Activated T-helper 17 cell treated with anti-CD3 and anti-CD28 coated beads, Interleukin-2, amount 50 U/mL, for 72 hours (primary cell): ENCODE measurements at regions not wholly inside any gene's neighbourhood (a gene's known extent, or its start where the extent isn't known, plus 50 kb on each side); places are given as distances from the start of the nearest gene placed in this dataset.
"Not testable (repeated sequence)": the region's sequence is repeated elsewhere in the genome, so short reads cannot be mapped to it uniquely, and the experiment has no call there.

ENCODE experiments used
- ATAC-seq: fragments of 150-1000 bp; cut with Tn5 transposase; replicated peaks from 2 replicates; pipeline ENCODE4 v1.10.0; 2021; ENCODE audit warnings: mild to moderate bottlenecking, moderate library complexity
- H3K27ac Mint-ChIP-seq: one replicate; pipeline ENCODE4 v1.8.0; 2022; ENCODE audit warnings: mixed read lengths
- H3K27me3 Mint-ChIP-seq: one replicate; pipeline ENCODE4 v1.8.0; 2022; ENCODE audit warnings: mixed read lengths
- H3K36me3 Mint-ChIP-seq: one replicate; pipeline ENCODE4 v1.8.0; 2022; ENCODE audit warnings: low read depth, mild to moderate bottlenecking, mixed read lengths
- H3K4me1 Mint-ChIP-seq: one replicate; pipeline ENCODE4 v1.8.0; 2022; ENCODE audit warnings: mixed read lengths
- H3K4me3 Mint-ChIP-seq: one replicate; pipeline ENCODE4 v1.8.0; 2022; ENCODE audit warnings: mild to moderate bottlenecking, mixed read lengths
- H3K9me3 Mint-ChIP-seq: one replicate; pipeline ENCODE4 v1.8.0; 2022; ENCODE audit warnings: mixed read lengths

- Mint-ChIP-seq H3K27ac (no peak overlapping the region), H3K4me1 (no peaks in the 10 kb centered on the region), H3K36me3 (no peaks in the 10 kb centered on the region), H3K4me3 (no peak overlapping the region), H3K9me3 (no peaks in the 10 kb centered on the region), H3K27me3 (no peaks in the 10 kb centered on the region)
- ATAC-seq, result no peak
Measured at GRCh38 chr4:79176351-79176750, 149.5 kb downstream of the NAA11 start.

DNA sequence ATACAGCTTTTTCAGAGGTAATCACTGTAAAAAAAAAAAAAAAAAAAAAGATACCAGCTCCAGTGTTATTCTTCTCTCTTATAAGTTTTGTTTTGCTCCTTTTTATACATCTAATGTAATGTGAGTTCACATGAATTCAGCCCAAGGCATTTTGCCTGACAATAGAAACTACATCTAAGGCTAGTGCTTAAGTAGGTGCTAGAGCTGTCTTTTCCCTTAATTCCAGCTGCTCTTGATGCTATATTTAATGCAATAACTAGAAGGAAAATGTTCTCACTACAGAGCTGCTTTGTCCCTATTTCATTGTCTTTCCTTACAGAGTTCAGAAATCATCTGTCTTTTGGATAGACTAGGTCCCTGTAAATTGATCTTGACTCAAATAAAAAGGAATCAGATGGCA is 150.1 kb downstream of the NAA11 start:
- no peak for ATAC-seq
- Mint-ChIP-seq H3K4me3 (no peak overlapping the region), H3K27ac (no peak overlapping the region), H3K36me3 (no peaks in the 10 kb centered on the region), H3K9me3 (no peaks in the 10 kb centered on the region), H3K4me1 (no peaks in the 10 kb centered on the region), H3K27me3 (no peaks in the 10 kb centered on the region)

- ATAC-seq, result no peak
- Mint-ChIP-seq H3K36me3 (no peaks in the 10 kb centered on the region), H3K27me3 (no peaks in the 10 kb centered on the region), H3K4me3 (no peak overlapping the region), H3K9me3 (no peaks in the 10 kb centered on the region), H3K4me1 (no peaks in the 10 kb centered on the region), H3K27ac (no peak overlapping the region)
Measured at GRCh38 chr4:79174490-79175252, 151.2 kb downstream of the NAA11 start.

- ATAC-seq, result no peak
- no peak overlapping the region for H3K4me3 Mint-ChIP-seq
- no peaks in the 10 kb centered on the region for H3K36me3 Mint-ChIP-seq
- H3K4me1 Mint-ChIP-seq, result no peaks in the 10 kb centered on the region
- H3K9me3 Mint-ChIP-seq, result no peaks in the 10 kb centered on the region
- H3K27ac Mint-ChIP-seq, result no peak overlapping the region
- no peaks in the 10 kb centered on the region for H3K27me3 Mint-ChIP-seq
Measured at GRCh38 chr4:79173186-79173585, 152.7 kb downstream of the NAA11 start.

GRCh38 chr4:79170077-79170476 is 155.8 kb downstream of the NAA11 start:
- Mint-ChIP-seq H3K4me3 (no peak overlapping the region), H3K27me3 (no peaks in the 10 kb centered on the region), H3K9me3 (peaks cover 3% of the 10 kb centered on the region), H3K36me3 (no peaks in the 10 kb centered on the region), H3K27ac (no peak overlapping the region), H3K4me1 (no peaks in the 10 kb centered on the region)
- no peak for ATAC-seq

GRCh38 chr4:79164907-79165610 is 160.8 kb downstream of the NAA11 start:
- Mint-ChIP-seq H3K9me3 (peaks cover 3% of the 10 kb centered on the region), H3K4me1 (no peaks in the 10 kb centered on the region)

GRCh38 chr4:79163981-79164490 is 161.8 kb downstream of the NAA11 start:
- peak; percentile 59 for ATAC-seq
- no peak overlapping the region for H3K27ac Mint-ChIP-seq
- H3K4me1 Mint-ChIP-seq, result no peaks in the 10 kb centered on the region
- peaks cover 3% of the 10 kb centered on the region for H3K9me3 Mint-ChIP-seq
- no peaks in the 10 kb centered on the region for H3K36me3 Mint-ChIP-seq
- no peak overlapping the region for H3K4me3 Mint-ChIP-seq
- H3K27me3 Mint-ChIP-seq, result no peaks in the 10 kb centered on the region

More at GRCh38 chr4:79164907-79165610, 160.8 kb downstream of the NAA11 start:
- H3K4me3 Mint-ChIP-seq, result no peak overlapping the region
- no peaks in the 10 kb centered on the region for H3K36me3 Mint-ChIP-seq
- ATAC-seq, result no peak
- no peaks in the 10 kb centered on the region for H3K27me3 Mint-ChIP-seq
- no peak overlapping the region for H3K27ac Mint-ChIP-seq

DNA sequence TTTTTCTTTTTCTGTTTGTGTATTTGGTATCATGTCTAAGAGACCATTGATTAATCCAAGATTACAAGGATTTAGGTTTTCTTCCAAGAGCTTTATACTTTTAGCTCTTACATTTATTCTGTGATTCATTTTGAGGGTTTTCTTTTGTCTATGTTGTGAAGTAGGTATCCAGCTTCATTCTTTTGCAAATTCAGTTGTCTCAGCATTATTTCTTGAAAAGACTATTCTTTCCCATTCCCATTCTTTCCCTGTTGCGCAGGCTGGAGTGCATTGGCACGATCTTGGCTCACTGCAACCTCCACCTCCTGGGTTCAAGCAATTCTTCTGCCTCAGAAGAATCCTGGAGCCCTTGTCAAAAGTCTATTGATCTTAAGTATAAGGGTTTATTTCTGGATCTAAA is 164.9 kb downstream of the NAA11 start:
- no peaks in the 10 kb centered on the region for H3K36me3 Mint-ChIP-seq
- no peaks in the 10 kb centered on the region for H3K27me3 Mint-ChIP-seq
- no peaks in the 10 kb centered on the region for H3K9me3 Mint-ChIP-seq
- no peaks in the 10 kb centered on the region for H3K4me1 Mint-ChIP-seq
- no peak overlapping the region for H3K27ac Mint-ChIP-seq
- no peak for ATAC-seq
- no peak overlapping the region for H3K4me3 Mint-ChIP-seq

- H3K27me3 Mint-ChIP-seq, H3K9me3 Mint-ChIP-seq, ATAC-seq, H3K36me3 Mint-ChIP-seq, H3K27ac Mint-ChIP-seq, H3K4me3 Mint-ChIP-seq, H3K4me1 Mint-ChIP-seq: not testable (repeated sequence)
Measured at GRCh38 chr4:79158705-79159104, 167.2 kb downstream of the NAA11 start.

DNA sequence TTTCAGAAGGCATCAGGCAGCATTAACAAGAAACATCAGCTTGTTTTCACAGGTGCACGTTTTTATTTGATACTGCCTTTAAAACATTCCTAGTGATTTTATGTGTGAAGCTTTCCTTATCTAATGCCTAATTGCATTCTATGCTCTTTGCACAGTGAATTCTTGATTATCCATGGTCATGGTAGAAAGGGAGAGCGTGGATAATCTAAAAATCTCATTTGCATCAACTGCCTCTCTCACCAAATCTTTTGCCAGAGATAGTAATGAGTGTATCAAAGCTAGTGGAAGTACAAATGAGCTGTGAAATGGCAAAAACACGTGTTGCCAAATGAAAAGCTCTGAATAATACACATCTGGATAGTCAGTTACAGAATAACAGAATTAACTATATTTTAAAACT is 170.5 kb downstream of the NAA11 start:
- H3K36me3 Mint-ChIP-seq, result no peaks in the 10 kb centered on the region
- H3K9me3 Mint-ChIP-seq, result peaks cover 8% of the 10 kb centered on the region
- ATAC-seq, result no peak
- no peak overlapping the region for H3K4me3 Mint-ChIP-seq
- H3K4me1 Mint-ChIP-seq, result no peaks in the 10 kb centered on the region
- no peak overlapping the region for H3K27ac Mint-ChIP-seq
- H3K27me3 Mint-ChIP-seq, result peaks cover 4% of the 10 kb centered on the region

GRCh38 chr4:79150820-79151416 is 174.9 kb downstream of the NAA11 start:
- H3K4me1 Mint-ChIP-seq, result no peaks in the 10 kb centered on the region
- H3K4me3 Mint-ChIP-seq, result no peak overlapping the region
- no peak for ATAC-seq

GRCh38 chr4:79148369-79148768 is 177.5 kb downstream of the NAA11 start:
- no peak overlapping the region for H3K27ac Mint-ChIP-seq
- H3K9me3 Mint-ChIP-seq, result no peaks in the 10 kb centered on the region
- no peak for ATAC-seq
- no peaks in the 10 kb centered on the region for H3K27me3 Mint-ChIP-seq
- no peaks in the 10 kb centered on the region for H3K36me3 Mint-ChIP-seq
- H3K4me3 Mint-ChIP-seq, result no peak overlapping the region
- H3K4me1 Mint-ChIP-seq, result no peaks in the 10 kb centered on the region

More at GRCh38 chr4:79150820-79151416, 174.9 kb downstream of the NAA11 start:
- H3K27ac Mint-ChIP-seq, result no peak overlapping the region
- peaks cover 8% of the 10 kb centered on the region for H3K9me3 Mint-ChIP-seq
- H3K27me3 Mint-ChIP-seq, result peaks cover 4% of the 10 kb centered on the region
- no peaks in the 10 kb centered on the region for H3K36me3 Mint-ChIP-seq

GRCh38 chr4:79147251-79147650 is 178.6 kb downstream of the NAA11 start:
- H3K4me1 Mint-ChIP-seq, result no peaks in the 10 kb centered on the region
- no peak overlapping the region for H3K27ac Mint-ChIP-seq
- H3K36me3 Mint-ChIP-seq, result no peaks in the 10 kb centered on the region
- no peaks in the 10 kb centered on the region for H3K27me3 Mint-ChIP-seq
- ATAC-seq, result no peak
- no peak overlapping the region for H3K4me3 Mint-ChIP-seq
- no peaks in the 10 kb centered on the region for H3K9me3 Mint-ChIP-seq

DNA sequence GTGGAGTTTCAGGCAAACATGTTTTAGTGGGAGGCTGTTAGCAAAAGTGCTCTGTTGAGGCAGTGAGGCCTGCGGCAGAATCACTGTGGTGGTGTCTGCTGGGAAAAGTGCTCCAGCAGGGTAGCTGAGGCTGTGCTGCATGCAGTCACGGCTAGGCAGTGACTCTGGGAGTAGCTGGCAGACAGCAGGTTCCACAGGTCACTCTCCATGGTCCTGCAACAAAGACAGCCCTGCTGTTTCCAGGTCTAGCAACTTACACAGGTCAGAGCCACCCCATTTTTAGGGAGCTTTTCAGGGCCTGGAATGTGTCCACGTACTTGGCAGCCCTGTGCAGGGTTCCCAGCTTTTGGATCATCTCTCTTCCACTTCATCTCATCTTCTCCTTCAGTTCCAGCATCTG is 184.3 kb downstream of the NAA11 start:
- no peaks in the 10 kb centered on the region for H3K4me1 Mint-ChIP-seq
- no peaks in the 10 kb centered on the region for H3K9me3 Mint-ChIP-seq
- H3K36me3 Mint-ChIP-seq, result no peaks in the 10 kb centered on the region
- no peak for ATAC-seq
- H3K4me3 Mint-ChIP-seq, result no peak overlapping the region
- no peak overlapping the region for H3K27ac Mint-ChIP-seq
- peaks cover 3% of the 10 kb centered on the region for H3K27me3 Mint-ChIP-seq

DNA sequence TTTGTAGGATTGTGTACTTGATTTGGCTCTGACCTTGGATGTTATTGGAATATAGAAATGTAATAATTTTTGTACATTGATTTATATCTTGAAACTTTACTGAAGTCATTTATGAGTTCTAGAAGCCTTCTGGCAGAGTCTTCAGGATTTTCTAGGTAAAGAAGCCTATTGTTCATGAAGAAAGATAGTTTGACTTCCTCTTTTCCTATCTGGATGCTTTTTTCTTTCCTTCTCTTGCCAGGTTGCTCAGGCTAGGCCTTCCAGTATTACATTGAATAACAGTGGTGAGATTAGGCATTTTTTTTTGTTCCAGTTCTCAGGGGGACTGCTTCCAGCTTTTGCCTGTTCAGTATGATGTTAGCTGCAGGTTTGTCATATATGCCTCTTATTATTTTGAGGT is 191.1 kb downstream of the NAA11 start:
- Mint-ChIP-seq H3K36me3 (no peaks in the 10 kb centered on the region), H3K9me3 (no peaks in the 10 kb centered on the region), H3K27me3 (peaks cover 3% of the 10 kb centered on the region), H3K4me3 (no peak overlapping the region), H3K4me1 (no peaks in the 10 kb centered on the region), H3K27ac (no peak overlapping the region)
- no peak for ATAC-seq
